Testis (tissue), 2 donors: ENCODE measurements at regions not wholly inside any gene's neighbourhood (a gene's known extent, or its start where the extent isn't known, plus 50 kb on each side); places are given as distances from the start of the nearest gene placed in this dataset.

Experiments
- DNase-seq: peaks from one replicate; pipeline ENCODE4 v3.0.0-alpha.2; 2019
- H3K27ac ChIP-seq, 2 donors: fragments of 200-600 bp; sonication (generic); one replicate each; pipeline ENCODE4 v1.5.1; 2019
- H3K27me3 ChIP-seq: fragments of 200-600 bp; sonication (generic); one replicate; pipeline ENCODE4 v1.5.1; 2019
- H3K36me3 ChIP-seq: fragments of 200-600 bp; sonication (generic); one replicate; pipeline ENCODE4 v1.5.1; 2017; ENCODE audit warnings: low read depth; ENCODE audit errors: missing control alignments
- H3K4me1 ChIP-seq: fragments of 200-600 bp; sonication (generic); one replicate; pipeline ENCODE4 v1.5.1; 2019
- H3K4me3 ChIP-seq, 2 donors: fragments of 200-600 bp; sonication (generic); one replicate each; pipeline ENCODE4 v1.5.1; 2017 to 2019
- H3K9me3 ChIP-seq: fragments of 200-600 bp; sonication (generic); one replicate; pipeline ENCODE4 v1.5.1; 2017
- CTCF ChIP-seq, 3 experiments: fragments of 450-650 bp in 2 of 3; fragments of 200-600 bp in 1 of 3; sonication (generic) in 1 of 3; IDR thresholded peaks; one replicate each; pipeline ENCODE4 v1.5.1; 2016 to 2019; ENCODE audit warnings: antibody characterized with exemption in 3 of 3, mild to moderate bottlenecking in 2 of 3, moderate library complexity in 1 of 3
- POLR2A ChIP-seq: fragments of 450-650 bp; IDR thresholded peaks from one replicate; pipeline ENCODE4 v1.6.1; 2017; ENCODE audit warnings: antibody characterized with exemption, mild to moderate bottlenecking, moderate library complexity
- WGBS, 2 donors: methylation state at CpG; one replicate each; pipeline ENCODE4 v1.1.5; 2018; 5-methylcytosine and 5-hydroxymethylcytosine counted together
- intact Hi-C: fragments of 100-400 bp; cut with DNase I; formaldehyde crosslinking; loops from one replicate; pipeline ENCODE4 v1.15.1; 2023; ENCODE audit warnings: low total_unique reads

GRCh38 chr6:100088009-100088408 lies 94.0 kb upstream of the MCHR2 start:
- intact Hi-C loops, result no loop called here
- no peak for DNase-seq
- H3K9me3 ChIP-seq, result no peaks in the 10 kb centered on the region
- no peaks in the 10 kb centered on the region for H3K4me1 ChIP-seq
- H3K27ac ChIP-seq, result no peak overlapping the region
- no peak for TF ChIP-seq CTCF (IDR thresholded peaks at IDR 0.05)
- no peak for TF ChIP-seq POLR2A
- H3K27me3 ChIP-seq, result no peaks in the 10 kb centered on the region
- H3K36me3 ChIP-seq, result no peaks in the 10 kb centered on the region
- no peak overlapping the region for H3K4me3 ChIP-seq
- WGBS, 2 donors, result 81 to 89% methylated on average over 1 of the region's 1 CpG

GRCh38 chr6:100084991-100085364 lies 91.0 kb upstream of the MCHR2 start:
- H3K27me3 ChIP-seq, result no peaks in the 10 kb centered on the region
- no peaks in the 10 kb centered on the region for H3K4me1 ChIP-seq
- H3K36me3 ChIP-seq, result no peaks in the 10 kb centered on the region
- H3K27ac ChIP-seq, result no peak overlapping the region
- DNase-seq, result no peak
- no peak overlapping the region for H3K4me3 ChIP-seq
- H3K9me3 ChIP-seq, result no peaks in the 10 kb centered on the region
- intact Hi-C loops, result no loop called here
- 54 to 60% methylated on average over 2 of the region's 2 CpGs for WGBS, 2 donors
- TF ChIP-seq CTCF (IDR thresholded peaks at IDR 0.05) (no peak), POLR2A (no peak)

- Histone ChIP-seq H3K27me3 (no peaks in the 10 kb centered on the region), H3K9me3 (no peaks in the 10 kb centered on the region), H3K36me3 (no peaks in the 10 kb centered on the region), H3K4me3 (no peak overlapping the region), H3K4me1 (no peaks in the 10 kb centered on the region), H3K27ac (no peak overlapping the region)
- intact Hi-C loops, result no loop called here
- TF ChIP-seq POLR2A (no peak), CTCF (IDR thresholded peaks at IDR 0.05) (no peak)
- no peak for DNase-seq
- 41 to 68% methylated on average over 4 of the region's 4 CpGs for WGBS, 2 donors
Observed at GRCh38 chr6:100084316-100084990, 90.4 kb upstream of the MCHR2 start.

GRCh38 chr6:100078509-100078908 lies 84.5 kb upstream of the MCHR2 start:
- 64 to 70% methylated on average over 5 of the region's 5 CpGs for WGBS, 2 donors

More at GRCh38 chr6:100078509-100078908, 84.5 kb upstream of the MCHR2 start:
- H3K27ac ChIP-seq, result no peak overlapping the region
- H3K4me3 ChIP-seq, result no peak overlapping the region
- H3K9me3 ChIP-seq, result no peaks in the 10 kb centered on the region
- H3K4me1 ChIP-seq, result no peaks in the 10 kb centered on the region
- intact Hi-C loops, result no loop called here
- no peak for TF ChIP-seq CTCF (IDR thresholded peaks at IDR 0.05)
- no peak for TF ChIP-seq POLR2A
- no peaks in the 10 kb centered on the region for H3K27me3 ChIP-seq
- DNase-seq, result no peak
- H3K36me3 ChIP-seq, result no peaks in the 10 kb centered on the region
